Heart left ventricle (tissue), 16 donors: ENCODE measurements at regions not wholly inside any gene's neighbourhood (a gene's known extent, or its start where the extent isn't known, plus 50 kb on each side); places are given as distances from the start of the nearest gene placed in this dataset.

Experiments used
- ATAC-seq, 4 donors: fragments of 200-7000 bp; cut with Tn5 transposase; one replicate each; pipeline ENCODE4 v1.9.1; 2020 to 2022; ENCODE audit warnings: moderate library complexity in 4 of 4, mild to moderate bottlenecking in 3 of 4, moderate number of reproducible peaks in 1 of 4
- DNase-seq, 5 donors: peaks; one replicate each; pipeline ENCODE4 v3.0.0-alpha.2; 2020
- H3K27ac ChIP-seq, 12 donors: fragments of 200-600 bp; sonication (generic) in 4 of 12; one replicate each; pipeline versions ENCODE4 v1.5.0 to v1.8.0; 2016 to 2022; ENCODE audit warnings: mild to moderate bottlenecking in 2 of 12
- H3K27me3 ChIP-seq, 9 donors: fragments of 200-600 bp; sonication (generic) in 2 of 9; one replicate each; pipeline versions ENCODE4 v1.5.1 to v1.8.0; 2016 to 2022; ENCODE audit warnings: mild to moderate bottlenecking in 3 of 9
- H3K36me3 ChIP-seq, 9 donors: fragments of 200-600 bp; sonication (generic) in 2 of 9; one replicate each; pipeline versions ENCODE4 v1.5.0 to v1.8.0; 2018 to 2022; ENCODE audit warnings: mild to moderate bottlenecking in 2 of 9
- H3K4me1 ChIP-seq, 12 donors: fragments of 200-600 bp; sonication (generic) in 4 of 12; one replicate each; pipeline versions ENCODE4 v1.5.0 to v1.8.0; 2016 to 2022; ENCODE audit warnings: mild to moderate bottlenecking in 3 of 12
- H3K4me3 ChIP-seq, 12 donors: fragments of 200-600 bp; sonication (generic) in 4 of 12; one replicate each; pipeline versions ENCODE4 v1.5.0 to v1.8.0; 2017 to 2022; ENCODE audit warnings: mild to moderate bottlenecking in 9 of 12, moderate library complexity in 4 of 12
- H3K9me3 ChIP-seq, 12 donors: fragments of 200-600 bp; sonication (generic) in 4 of 12; one replicate each; pipeline versions ENCODE4 v1.5.0 to v1.8.0; 2016 to 2022; ENCODE audit warnings: mild to moderate bottlenecking in 1 of 12
- CTCF ChIP-seq, 12 donors: fragments of 200-600 bp; sonication (generic) in 4 of 12; IDR thresholded peaks; one replicate each; pipeline versions ENCODE4 v1.5.0 to v1.8.0; 2018 to 2022; ENCODE audit warnings: antibody characterized with exemption in 12 of 12, mild to moderate bottlenecking in 5 of 12
- POLR2A ChIP-seq, 2 donors: fragments of 450-650 bp; IDR thresholded peaks; one replicate each; pipeline ENCODE4 v1.6.1; 2017; ENCODE audit warnings: antibody characterized with exemption in 2 of 2, mild to moderate bottlenecking in 2 of 2, moderate library complexity in 2 of 2
- WGBS, 4 donors: extraction: QIAGEN DNeasy Blood & Tissue Kit in 2 of 4; methylation state at CpG; one replicate each; pipeline versions ENCODE4 v1.1.5 to v1.1.7; 2013 to 2018; 5-methylcytosine and 5-hydroxymethylcytosine counted together
- intact Hi-C, 10 donors: fragments of 100-400 bp; cut with DNase I; formaldehyde crosslinking; loops; one replicate each; pipeline versions ENCODE4 v1.11.1 to v1.14.2; 2022
- donor health status: ischemic (EF 13 %, LVEDD 7.1; RV severe dilation, severe dysfunction).
- donor health status: healthy with polysubstance abuse.
- donor health status: DM: no; HTN: yes; CAD: no.
- donor health status: DM: no; HTN: no; CAD: no.
- donor health status: ischemic (EF 25% LVEDD 6.9; RV normal size, moderate dysfunction).
- donor health status: ischemic (EF 25% LVEDD 5.7; RV mildly dilated, moderate dysfunction).
- donor health status: healthy.
- donor health status: DM: yes; HTN: yes; CAD: no.
- donor health status: ischemic (EF 35%, LVEDD 5.7; RV mildly dilated, moderate dysfunction).
- donor health status: nonischemic (EF 11% LVEDD 7.7; RV severe dilation, severe dysfunction).
- donor health status: DM: yes; HTN: yes; CAD: no.
- donor health status: PGD.
- donor health status: ischemic (EF 29% LVEDD 5.4; RV normal size, mild dysfunction).
- donor health status: nonischemic (EF 23%, LVEDD 6.1; RV moderate dilation, normal function).

DNA sequence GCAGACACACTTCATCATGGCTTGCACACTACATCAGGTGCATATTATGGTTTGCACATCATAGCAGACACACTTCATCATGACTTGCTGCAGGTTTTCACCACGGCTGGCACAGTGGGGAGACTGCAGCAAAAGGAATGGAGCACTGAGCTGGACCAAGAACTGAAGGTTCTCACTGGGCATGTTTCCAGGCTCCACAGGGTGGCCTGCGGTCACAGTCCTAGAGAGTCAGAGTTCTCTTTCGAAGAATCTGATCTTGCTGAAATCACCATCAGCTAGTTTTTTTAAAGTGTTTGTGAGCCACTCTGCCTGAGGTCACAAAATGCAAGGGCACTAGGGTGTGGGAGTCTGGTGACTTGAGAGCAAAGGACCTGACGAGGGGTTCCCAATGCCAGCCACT, 140.4 kb upstream of the NPY start:
- no peak overlapping the region for H3K4me3 ChIP-seq
- no peak overlapping the region for H3K27ac ChIP-seq
- WGBS, 4 donors = 75 to 81% (median 81%) methylated on average over 4 of the region's 4 CpGs
- DNase-seq (no peak), ATAC-seq (no peak)
- H3K36me3 ChIP-seq = no peaks in the 10 kb centered on the region
- no peaks in the 10 kb centered on the region for H3K27me3 ChIP-seq
- TF ChIP-seq POLR2A (IDR thresholded peaks at IDR 0.05) (no peak), CTCF (IDR thresholded peaks at IDR 0.05) (no peak)
- no peaks in the 10 kb centered on the region for H3K4me1 ChIP-seq
- H3K9me3 ChIP-seq = no peaks in the 10 kb centered on the region
- intact Hi-C loops = no loop called here

- DNase-seq (no peak), ATAC-seq (no peak)
- intact Hi-C loops = no loop called here
- no peak overlapping the region for H3K27ac ChIP-seq
- H3K4me1 ChIP-seq = no peaks in the 10 kb centered on the region
- peaks cover 0 to 16% (median 3%) of the 10 kb centered on the region in 12 donors for H3K9me3 ChIP-seq
- no peak overlapping the region for H3K4me3 ChIP-seq
- 41 to 58% (median 47%) methylated on average over 1 of the region's 1 CpG for WGBS, 4 donors
- no peaks in the 10 kb centered on the region for H3K36me3 ChIP-seq
- TF ChIP-seq CTCF (IDR thresholded peaks at IDR 0.05) (no peak), POLR2A (IDR thresholded peaks at IDR 0.05) (no peak)
- H3K27me3 ChIP-seq = no peaks in the 10 kb centered on the region
Measured at GRCh38 chr7:24151944-24152343, 132.0 kb upstream of the NPY start.

GRCh38 chr7:24152356-24152755, 131.6 kb upstream of the NPY start:
- H3K27ac ChIP-seq = no peak overlapping the region
- H3K9me3 ChIP-seq = peaks cover 0 to 16% (median 3%) of the 10 kb centered on the region in 12 donors
- DNase-seq (no peak), ATAC-seq (no peak)
- intact Hi-C loops = no loop called here
- H3K4me3 ChIP-seq = no peak overlapping the region
- 45 to 60% (median 49%) methylated on average over 1 of the region's 1 CpG for WGBS, 4 donors
- no peaks in the 10 kb centered on the region for H3K27me3 ChIP-seq
- TF ChIP-seq POLR2A (IDR thresholded peaks at IDR 0.05) = no peak
- no peak for TF ChIP-seq CTCF (IDR thresholded peaks at IDR 0.05)
- H3K36me3 ChIP-seq = no peaks in the 10 kb centered on the region
- H3K4me1 ChIP-seq = no peaks in the 10 kb centered on the region

GRCh38 chr7:24152877-24153472, 131.0 kb upstream of the NPY start:
- DNase-seq = no peak
- no peaks in the 10 kb centered on the region for H3K36me3 ChIP-seq
- intact Hi-C loops = no loop called here
- H3K27me3 ChIP-seq = no peaks in the 10 kb centered on the region
- no peaks in the 10 kb centered on the region for H3K4me1 ChIP-seq
- no peak for ATAC-seq
- H3K27ac ChIP-seq = no peak overlapping the region
- no peak for TF ChIP-seq CTCF (IDR thresholded peaks at IDR 0.05)
- no peak for TF ChIP-seq POLR2A (IDR thresholded peaks at IDR 0.05)
- H3K4me3 ChIP-seq = no peak overlapping the region
- H3K9me3 ChIP-seq = peaks cover 0 to 16% (median 3%) of the 10 kb centered on the region in 12 donors
- WGBS, 4 donors = 63 to 70% (median 67%) methylated on average over 6 of the region's 6 CpGs
